D721Med (cell line): ENCODE measurements at regions not wholly inside any gene's neighbourhood (a gene's known extent, or its start where the extent isn't known, plus 50 kb on each side); places are given as distances from the start of the nearest gene placed in this dataset.

Experiments
- DNase-seq: peaks from one replicate; pipeline ENCODE4 v3.0.0; 2011; ENCODE audit warnings: low spot score; ENCODE audit not compliant: insufficient read length
- FAIRE-seq: peaks from 2 replicates; lab custom pipeline; 2011; peaks lifted over from hg19 to GRCh38; lab: Jason Lieb, UNC
- CTCF ChIP-seq: IDR thresholded peaks from 2 replicates; pipeline ENCODE4 v1.5.1; 2012; ENCODE audit warnings: mild to moderate bottlenecking, control low read depth; ENCODE audit not compliant: insufficient read depth; ENCODE audit errors: missing control alignments

GRCh38 chr11:116055064-116055463 lies 550.8 kb upstream of the CADM1 start:
- no peak for FAIRE-seq
- DNase-seq, result no peak
- TF ChIP-seq CTCF, result no peak

- TF ChIP-seq CTCF, result no peak
- FAIRE-seq, result no peak
- no peak for DNase-seq
Observed at GRCh38 chr11:116053548-116053919, 549.3 kb upstream of the CADM1 start.

- no peak for DNase-seq
- no peak for TF ChIP-seq CTCF
- FAIRE-seq, result no peak
Observed at GRCh38 chr11:116052603-116053547, 548.7 kb upstream of the CADM1 start.

- TF ChIP-seq CTCF, result no peak
- FAIRE-seq (no peak), DNase-seq (no peak)
Observed at GRCh38 chr11:116051494-116051893, 547.3 kb upstream of the CADM1 start.

- no peak for FAIRE-seq
- no peak for DNase-seq
- TF ChIP-seq CTCF, result no peak
Observed at GRCh38 chr11:116049383-116049782, 545.2 kb upstream of the CADM1 start.

GRCh38 chr11:116046127-116046526 lies 541.9 kb upstream of the CADM1 start:
- no peak for TF ChIP-seq CTCF
- DNase-seq (no peak), FAIRE-seq (no peak)

- no peak for FAIRE-seq
- no peak for TF ChIP-seq CTCF
- no peak for DNase-seq
Observed at GRCh38 chr11:116044941-116045340, 540.7 kb upstream of the CADM1 start.
